Fibroblast of pulmonary artery (primary cell): ENCODE measurements at regions not wholly inside any gene's neighbourhood (a gene's known extent, or its start where the extent isn't known, plus 50 kb on each side); places are given as distances from the start of the nearest gene placed in this dataset.

Experiments used
- DNase-seq: peaks from one replicate; pipeline ENCODE4 v3.0.0-alpha.2; 2010; ENCODE audit warnings: low read depth
- H3K4me3 ChIP-seq: replicated peaks from 2 replicates; pipeline ENCODE4 v1.5.1; 2011; ENCODE audit warnings: low read depth, mild to moderate bottlenecking, control low read depth, low read length, moderate library complexity
- CTCF ChIP-seq: IDR thresholded peaks from 2 replicates; pipeline ENCODE4 v1.5.1; 2011; ENCODE audit warnings: mild to moderate bottlenecking, control low read depth, low read length, inconsistent platforms; ENCODE audit errors: missing control alignments

DNA sequence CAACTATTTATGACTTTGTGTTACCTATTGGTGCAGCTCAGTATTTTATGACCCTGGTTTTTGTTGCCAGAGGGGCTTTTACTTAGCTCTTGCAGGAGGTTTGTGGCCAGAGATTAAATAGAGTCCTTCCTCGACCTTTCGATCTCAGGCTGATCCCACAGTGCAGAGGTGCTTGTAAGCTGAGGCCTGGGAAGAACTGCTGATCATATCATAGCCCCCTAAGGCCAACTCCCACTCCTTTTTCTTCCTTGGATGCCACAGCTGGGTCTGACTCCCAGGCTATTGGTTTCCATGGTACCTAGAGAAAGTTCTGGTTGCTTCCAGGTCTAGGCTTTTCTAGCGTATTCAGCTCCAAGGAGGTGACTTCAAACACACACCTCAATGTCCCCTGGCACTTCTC, 324.9 kb downstream of the FOXO1 start:
- no peak for DNase-seq
- H3K4me3 ChIP-seq, result no peak overlapping the region
- TF ChIP-seq CTCF, result no peak

- no peak overlapping the region for H3K4me3 ChIP-seq
- TF ChIP-seq CTCF, result no peak
- no peak for DNase-seq
These were observed 324.0 kb downstream of the FOXO1 start for GRCh38 chr13:40342461-40342860.

GRCh38 chr13:40342901-40343300, 323.5 kb downstream of the FOXO1 start:
- no peak for DNase-seq
- no peak for TF ChIP-seq CTCF
- no peak overlapping the region for H3K4me3 ChIP-seq

DNA sequence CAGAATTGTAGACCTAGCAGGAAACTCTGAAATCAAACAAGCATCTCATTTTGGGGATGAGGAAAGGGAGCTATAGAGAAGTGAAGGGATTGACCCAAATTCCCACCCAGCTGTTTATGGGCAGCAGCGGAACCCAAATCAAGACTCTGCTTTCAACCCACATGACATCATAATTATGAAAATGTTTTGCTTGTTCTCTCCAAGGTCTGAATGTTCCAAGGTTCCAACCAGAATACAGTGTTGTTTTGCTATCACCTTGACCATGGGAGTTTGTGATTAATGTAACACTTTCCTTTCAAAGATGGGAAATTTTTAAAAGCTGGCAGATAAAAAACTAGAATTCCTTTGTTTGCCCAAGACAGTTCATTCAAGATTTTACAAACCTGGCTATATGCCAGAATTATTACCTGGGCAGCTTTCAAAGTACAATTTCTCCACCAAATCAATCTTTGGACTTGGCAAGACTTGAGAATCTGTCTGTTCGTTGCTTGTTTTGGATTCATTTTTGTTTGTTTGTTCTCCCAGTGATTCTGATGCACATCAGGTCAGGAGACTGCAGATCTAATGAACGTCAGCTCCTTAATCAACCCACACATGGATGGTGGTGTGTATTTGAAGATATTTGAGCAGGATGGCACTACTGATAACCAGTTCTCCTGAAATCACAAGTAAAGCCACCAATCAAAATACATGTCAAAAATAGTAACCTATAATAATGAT, 322.7 kb downstream of the FOXO1 start:
- TF ChIP-seq CTCF, result no peak
- H3K4me3 ChIP-seq, result no peak overlapping the region
- DNase-seq, result no peak

DNA sequence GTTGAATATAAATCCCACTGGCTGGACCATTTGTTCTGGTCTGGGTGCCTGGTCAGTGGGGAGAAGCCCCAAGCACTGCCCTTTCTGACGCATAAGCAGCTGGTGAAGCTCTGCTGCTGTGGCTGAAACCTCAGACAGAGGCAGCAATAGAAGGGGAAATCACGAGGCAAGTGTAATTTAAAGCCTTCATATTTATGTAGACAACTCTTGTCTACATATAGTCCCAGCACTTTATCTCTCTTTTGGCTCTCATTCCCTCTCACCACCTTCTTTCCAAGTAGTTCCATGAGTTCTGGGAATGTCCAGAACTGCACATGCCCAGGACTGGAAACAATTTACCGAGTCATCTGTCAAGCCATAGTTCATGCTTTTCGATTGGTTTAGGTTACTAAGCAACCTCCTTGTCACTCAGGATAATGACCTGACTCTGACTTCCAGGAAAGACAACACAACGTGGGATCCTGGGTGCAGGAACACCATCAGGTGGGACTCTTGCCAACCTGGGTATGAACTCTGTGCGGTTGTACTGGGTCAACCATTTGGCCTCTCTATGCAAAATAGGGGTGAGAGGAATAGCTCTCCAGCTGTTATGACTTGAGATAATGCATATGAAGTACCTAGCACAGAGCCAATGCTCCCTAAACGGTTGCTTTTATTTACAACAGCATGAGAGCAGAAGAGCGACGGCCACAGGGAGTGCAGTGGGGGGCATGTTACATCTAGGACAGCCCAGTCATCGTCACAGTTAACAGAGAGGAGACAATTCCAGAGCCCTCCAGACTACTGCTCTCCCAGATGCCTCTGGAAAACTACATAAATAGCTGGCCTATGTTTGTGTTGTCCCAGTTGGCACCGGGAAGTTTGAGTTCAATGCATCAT, 321.9 kb downstream of the FOXO1 start:
- peak; percentile 66 for DNase-seq
- TF ChIP-seq CTCF, result no peak
- H3K4me3 ChIP-seq, result no peak overlapping the region

DNA sequence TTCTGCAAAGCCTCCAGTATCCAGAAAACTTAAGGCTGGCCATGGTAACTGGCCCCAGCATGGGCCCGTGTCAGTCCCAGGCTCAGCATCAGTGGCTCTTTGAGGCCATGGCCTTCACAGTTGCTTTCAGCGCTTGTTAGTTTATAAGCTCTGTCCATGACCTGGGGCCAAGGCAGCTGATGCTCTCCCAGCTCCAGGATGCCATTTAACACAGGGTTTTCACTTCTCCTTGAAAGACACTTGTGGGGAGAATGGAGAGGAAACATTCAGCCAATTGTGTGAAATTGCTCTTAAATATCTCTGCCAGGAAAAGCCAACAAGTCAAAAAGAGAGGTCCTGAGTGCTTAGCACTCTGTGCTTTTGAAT, 321.3 kb downstream of the FOXO1 start:
- H3K4me3 ChIP-seq, result no peak overlapping the region
- no peak for DNase-seq
- no peak for TF ChIP-seq CTCF
